ENCODE measurements at regions not wholly inside any gene's neighbourhood (a gene's known extent, or its start where the extent isn't known, plus 50 kb on each side); places are given as distances from the start of the nearest gene placed in this dataset.
"Not testable (repeated sequence)": the region's sequence is repeated elsewhere in the genome, so short reads cannot be mapped to it uniquely, and the experiment has no call there.

DNA sequence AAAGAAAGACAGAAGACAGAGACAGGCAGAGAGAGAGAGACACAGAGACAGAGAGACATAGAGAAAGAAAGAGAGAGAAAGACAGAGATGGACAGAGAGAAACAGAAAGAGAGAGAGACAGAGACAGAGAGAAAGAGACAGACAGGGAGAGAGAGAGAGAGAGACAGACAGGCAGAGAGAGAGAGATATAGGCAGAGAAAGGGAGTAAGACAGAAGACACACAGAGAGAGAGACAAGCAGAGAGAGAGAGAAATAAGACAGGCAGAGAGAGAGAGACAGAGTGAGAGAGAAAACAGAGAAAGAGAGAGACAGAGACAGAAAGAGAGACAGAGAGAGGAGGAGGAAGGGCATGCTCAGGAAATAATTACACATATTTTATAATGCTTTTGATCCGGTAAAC lies 758.3 kb upstream of the DEFB115 start:
- H3K4me1 ChIP-seq, result no peaks in the 10 kb centered on the region
- no peak for DNase-seq
- ATAC-seq, result no peak
- no peak overlapping the region for H3K27ac ChIP-seq
- WGBS (ENCODE audit: insufficient coverage, low coverage, low lambda C conversion rate, missing lambda C conversion rate), result 64% methylated on average over 1 of the region's 1 CpG
- no peaks in the 10 kb centered on the region for H3K27me3 ChIP-seq
- intact Hi-C loops (cut with DNase I), result no loop called here
- no peak overlapping the region for H3K4me3 ChIP-seq
- H3K9me3 ChIP-seq, result no peaks in the 10 kb centered on the region
- TF ChIP-seq POLR2A (IDR thresholded peaks at IDR 0.05) (no peak), CTCF (IDR thresholded peaks at IDR 0.05) (no peak)
- H3K36me3 ChIP-seq, result no peaks in the 10 kb centered on the region

DNA sequence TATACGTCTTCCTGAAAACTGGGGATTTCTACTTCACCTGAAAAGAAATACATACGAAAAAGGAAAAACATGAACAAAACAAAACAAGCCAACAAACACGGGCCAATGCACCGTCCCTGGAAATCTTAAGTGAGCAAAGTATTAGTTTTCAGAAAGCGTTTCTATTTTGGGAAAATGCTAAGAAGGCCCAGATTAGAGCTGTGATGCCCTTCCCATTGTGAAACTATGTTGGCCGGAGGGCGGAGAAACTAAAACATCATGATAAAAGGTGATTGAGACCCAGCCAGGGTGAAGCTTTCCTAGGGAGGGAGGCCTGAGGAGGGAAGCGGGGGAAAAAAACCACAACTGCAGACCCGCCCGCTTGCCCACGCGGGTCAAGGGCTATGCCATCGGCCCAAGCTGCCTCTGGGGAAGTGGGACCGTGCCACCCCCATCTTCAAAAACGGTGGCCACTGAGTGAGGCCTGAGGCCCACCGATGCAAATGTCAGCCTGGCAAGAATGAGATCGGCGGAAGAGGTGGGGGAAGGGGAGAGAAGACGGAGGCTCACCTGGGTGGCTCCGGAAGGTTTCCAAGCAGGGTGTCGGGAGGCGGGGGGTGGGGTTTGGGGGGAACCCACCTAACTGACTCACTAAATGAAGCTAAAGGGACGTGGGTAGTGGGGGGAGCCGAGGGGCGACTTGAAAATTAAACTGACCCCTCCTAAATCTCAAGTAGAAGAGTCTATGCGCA lies 757.6 kb upstream of the DEFB115 start:
- intact Hi-C loops (cut with DNase I); H3K4me3 ChIP-seq; H3K4me1 ChIP-seq; H3K36me3 ChIP-seq; H3K27me3 ChIP-seq; DNase-seq; H3K9me3 ChIP-seq; H3K27ac ChIP-seq; ATAC-seq: not testable (repeated sequence)
- WGBS (ENCODE audit: insufficient coverage, low coverage, low lambda C conversion rate, missing lambda C conversion rate), result 25% methylated on average over 22 of the region's 26 CpGs

DNA sequence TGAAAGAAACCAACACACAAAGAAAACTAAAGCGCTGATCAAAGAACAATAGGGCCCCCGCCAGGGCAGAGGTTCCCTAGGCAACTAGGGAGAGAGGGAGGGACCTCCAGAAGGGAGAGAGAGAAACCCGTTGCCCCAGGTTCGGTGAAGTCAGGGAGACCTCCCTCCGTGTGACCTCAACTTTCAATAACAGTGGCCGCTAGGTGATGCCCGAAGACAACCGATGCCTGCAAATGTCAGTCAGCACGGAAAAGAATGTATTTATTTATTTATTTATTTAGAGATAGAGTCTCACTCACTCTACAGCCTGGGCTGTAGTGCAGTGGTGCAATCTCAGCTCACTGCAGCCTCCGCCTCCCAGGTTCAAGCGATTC lies 757.0 kb upstream of the DEFB115 start:
- H3K27me3 ChIP-seq; H3K4me1 ChIP-seq; intact Hi-C loops (cut with DNase I); H3K36me3 ChIP-seq; DNase-seq; H3K9me3 ChIP-seq; H3K27ac ChIP-seq; H3K4me3 ChIP-seq: not testable (repeated sequence)
- ATAC-seq, result peak in 2 of 4 donors; percentile 45 to 51
- peak in 2 of 4 donors; percentile 39 to 54 for TF ChIP-seq CTCF (IDR thresholded peaks at IDR 0.05)
- 45% methylated on average over 4 of the region's 11 CpGs for WGBS (ENCODE audit: insufficient coverage, low coverage, low lambda C conversion rate, missing lambda C conversion rate)

DNA sequence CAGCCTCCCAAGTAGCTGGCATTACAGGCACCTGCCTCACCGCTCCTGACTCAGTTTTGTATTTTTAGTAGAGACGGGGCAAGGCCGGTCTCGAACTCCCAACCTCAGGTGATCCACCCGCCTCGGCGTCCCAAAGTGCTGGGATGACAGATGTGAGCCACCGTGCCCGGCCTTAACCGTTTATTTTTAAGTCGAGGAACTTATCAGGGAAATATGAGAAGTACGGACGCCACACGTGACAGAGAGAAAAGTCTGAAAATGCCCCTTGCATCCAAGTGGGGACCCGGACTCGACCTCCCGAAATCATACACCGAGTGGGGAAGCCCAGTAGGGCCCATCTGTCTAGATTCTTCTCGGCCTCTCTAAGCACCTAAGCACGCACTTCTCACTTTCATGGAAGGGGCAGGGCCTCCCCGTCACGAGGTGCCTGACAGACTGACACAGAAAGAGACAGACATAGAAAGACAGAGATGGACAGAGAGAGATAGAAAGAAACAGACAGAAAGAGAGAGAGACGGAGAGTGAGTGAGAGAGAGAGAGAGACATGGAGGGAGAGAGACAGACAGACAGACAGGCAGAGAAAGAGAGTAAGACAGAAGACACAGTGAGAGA lies 756.5 kb upstream of the DEFB115 start:
- TF ChIP-seq CTCF (IDR thresholded peaks at IDR 0.05), result no peak
- TF ChIP-seq POLR2A (IDR thresholded peaks at IDR 0.05), result no peak

DNA sequence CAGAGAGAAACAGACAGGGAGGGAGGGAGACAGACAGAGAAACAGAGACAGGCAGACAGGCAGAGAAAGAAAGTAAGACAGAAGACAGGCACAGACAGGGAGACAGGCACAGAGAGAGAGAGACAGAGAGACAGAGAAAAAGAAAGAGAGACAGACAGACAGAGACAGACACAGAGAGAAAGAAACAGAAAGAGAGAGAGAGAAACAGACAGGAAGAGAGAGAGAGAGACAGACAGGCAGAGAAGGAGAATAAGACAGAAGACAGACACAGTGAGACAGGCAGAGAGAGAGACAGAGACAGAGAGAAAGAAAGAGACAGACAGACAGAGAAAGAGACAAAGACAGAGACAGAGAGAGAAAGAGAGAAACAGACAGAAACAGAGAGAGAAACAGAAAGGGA lies 754.8 kb upstream of the DEFB115 start:
- DNase-seq (no peak), ATAC-seq (peak in 1 of 4 donors; percentile 29)
- TF ChIP-seq POLR2A (IDR thresholded peaks at IDR 0.05) (no peak), CTCF (IDR thresholded peaks at IDR 0.05) (no peak)
- intact Hi-C loops (cut with DNase I), result no loop called here
- Histone ChIP-seq H3K27me3 (no peaks in the 10 kb centered on the region), H3K9me3 (no peaks in the 10 kb centered on the region), H3K36me3 (no peaks in the 10 kb centered on the region), H3K27ac (no peak overlapping the region), H3K4me3 (no peak overlapping the region), H3K4me1 (no peaks in the 10 kb centered on the region)

More for the DNA sequence above, 756.5 kb upstream of the DEFB115 start:
- 65% methylated on average over 22 of the region's 23 CpGs for WGBS (ENCODE audit: insufficient coverage, low coverage, low lambda C conversion rate, missing lambda C conversion rate)
- ATAC-seq, result no peak
- Histone ChIP-seq H3K4me3 (no peak overlapping the region), H3K9me3 (no peaks in the 10 kb centered on the region), H3K4me1 (no peaks in the 10 kb centered on the region), H3K27ac (no peak overlapping the region), H3K36me3 (no peaks in the 10 kb centered on the region), H3K27me3 (no peaks in the 10 kb centered on the region)
- intact Hi-C loops (cut with DNase I), result no loop called here
- DNase-seq, result no peak

GRCh38 chr20:30503204-30503603 lies 754.3 kb upstream of the DEFB115 start:
- H3K27me3 ChIP-seq; ATAC-seq; H3K36me3 ChIP-seq; H3K9me3 ChIP-seq; DNase-seq; H3K4me1 ChIP-seq; intact Hi-C loops (cut with DNase I); H3K4me3 ChIP-seq; H3K27ac ChIP-seq: not testable (repeated sequence)
- 46% methylated on average over 1 of the region's 1 CpG for WGBS (ENCODE audit: insufficient coverage, low coverage, low lambda C conversion rate, missing lambda C conversion rate)
